K562 (cell line): ENCODE measurements at regions not wholly inside any gene's neighbourhood (a gene's known extent, or its start where the extent isn't known, plus 50 kb on each side); places are given as distances from the start of the nearest gene placed in this dataset.

Experiments
- ATAC-seq: fragments of 200-7000 bp; cut with Tn5 transposase; 3 replicates; pipeline ENCODE4 v1.9.1; 2020; ENCODE audit warnings: moderate library complexity
- BruUV-seq: library from RNA; stranded (reverse); fragments of 400-500 nt; replicated peaks from 2 replicates; lab custom pipeline; 2021; lab: Mats Ljungman, UMichigan
- CTCF ChIA-PET: fragments of 300-600 bp; formaldehyde crosslinking; extraction: SDS; loops from one replicate; lab custom pipeline; 2021; ENCODE audit warnings: low intra/inter-chr PET ratio; lab: Yijun Ruan, JAX
- POLR2A ChIA-PET: fragments of 300-600, 350-650 bp; sonication (Branson Sonifier 250); formaldehyde crosslinking; extraction: SDS; loops from one replicate; lab custom pipeline; 2021; ENCODE audit warnings: antibody characterized with exemption, inconsistent platforms; lab: Yijun Ruan, JAX
- DNase-seq, 4 experiments: peaks; one replicate each; pipeline versions ENCODE4 v3.0.0 to v3.0.0-alpha.2; 2011 to 2018; ENCODE audit warnings: low spot score in 3 of 4, mixed read lengths in 3 of 4; ENCODE audit errors: extremely low read depth in 1 of 4
- FAIRE-seq: peaks from 2 replicates; lab custom pipeline; 2011; peaks lifted over from hg19 to GRCh38; lab: Jason Lieb, UNC
- H2AFZ ChIP-seq: 2 replicates; pipeline ENCODE4 v1.6.0; 2011; ENCODE audit warnings: low read depth, low read length, control low read depth, inconsistent platforms
- H3K27ac ChIP-seq: fragments of 200-600 bp; 3 replicates; pipeline ENCODE4 v1.8.0; 2011; ENCODE audit warnings: low read depth, mild to moderate bottlenecking, control low read depth, inconsistent platforms, low read length, moderate library complexity, mixed read lengths; ENCODE audit errors: extremely low read depth
- H3K27me3 ChIP-seq, 2 experiments: fragments of 300-600 bp in 1 of 2; 2 replicates in 1 of 2; 3 replicates in 1 of 2; pipeline versions ENCODE4 v1.6.0 to v1.8.0; 2011; ENCODE audit warnings: inconsistent platforms in 2 of 2, low read length in 2 of 2, mild to moderate bottlenecking in 1 of 2, mixed read lengths in 1 of 2, moderate library complexity in 1 of 2; ENCODE audit not compliant: control insufficient read depth in 2 of 2, insufficient read depth in 2 of 2
- H3K36me3 ChIP-seq: fragments of 300-600 bp; 3 replicates; pipeline ENCODE4 v1.8.0; 2011; ENCODE audit warnings: mild to moderate bottlenecking, low read length, inconsistent platforms; ENCODE audit not compliant: control insufficient read depth, insufficient read depth
- H3K4me1 ChIP-seq, 2 experiments: fragments of 200-600 bp in 1 of 2; replicated peaks in 1 of 2; 2 replicates in 1 of 2; 3 replicates in 1 of 2; pipeline versions ENCODE4 v1.5.1 to v1.8.0; 2011; ENCODE audit warnings: inconsistent platforms in 2 of 2, low read length in 2 of 2, mild to moderate bottlenecking in 1 of 2, mixed read lengths in 1 of 2, moderate library complexity in 1 of 2; ENCODE audit not compliant: control insufficient read depth in 2 of 2, insufficient read depth in 2 of 2
- H3K4me2 ChIP-seq: 2 replicates; pipeline ENCODE4 v1.6.1; 2011; ENCODE audit warnings: low read length, control low read depth, inconsistent platforms, mixed read lengths; ENCODE audit not compliant: insufficient read depth
- H3K4me3 ChIP-seq: fragments of 200-600 bp; sonication (generic), shearing (Covaris generic); 2 replicates; pipeline ENCODE4 v1.5.1; 2016; ENCODE audit warnings: control low read depth, inconsistent platforms
- H3K79me2 ChIP-seq: fragments of 200-600 bp; 3 replicates; pipeline ENCODE4 v1.8.0; 2011; ENCODE audit warnings: low read length, inconsistent platforms; ENCODE audit not compliant: control insufficient read depth, insufficient read depth
- H3K9ac ChIP-seq, 2 experiments: 2 replicates each; pipeline versions ENCODE4 v1.6.0 to v1.6.1; 2011; ENCODE audit warnings: low read depth in 2 of 2, low read length in 2 of 2, control low read depth in 1 of 2, inconsistent platforms in 1 of 2, mild to moderate bottlenecking in 1 of 2, mixed read lengths in 1 of 2; ENCODE audit not compliant: insufficient read depth in 1 of 2
- H3K9me1 ChIP-seq: one replicate; pipeline ENCODE4 v1.6.0; 2011; ENCODE audit warnings: inconsistent platforms, mild to moderate bottlenecking, low read length, moderate library complexity; ENCODE audit not compliant: control insufficient read depth, insufficient read depth
- H3K9me3 ChIP-seq: replicated peaks from 2 replicates; pipeline ENCODE4 v1.5.1; 2011; ENCODE audit warnings: low read depth, low read length, inconsistent platforms; ENCODE audit not compliant: control insufficient read depth, insufficient read depth
- H4K20me1 ChIP-seq: replicated peaks from 2 replicates; pipeline ENCODE4 v1.6.1; 2011; ENCODE audit warnings: low read length, inconsistent platforms, mixed read lengths; ENCODE audit not compliant: control insufficient read depth, insufficient read depth
- HDAC1 ChIP-seq, 2 experiments: fragments of 450-650 bp; IDR thresholded peaks; 2 replicates each; pipeline ENCODE4 v1.6.1; 2016 to 2017; ENCODE audit warnings: inconsistent platforms in 1 of 2, mild to moderate bottlenecking in 1 of 2, moderate library complexity in 1 of 2
- ID3 ChIP-seq, 2 experiments: fragments of 250-450 bp in 1 of 2; fragments of 450-650 bp in 1 of 2; sonication (Bioruptor Pico) in 1 of 2; IDR thresholded peaks; 2 replicates each; pipeline versions ENCODE4 v1.6.1 to v1.8.0; 2016 to 2021; ENCODE audit warnings: mild to moderate bottlenecking in 2 of 2, moderate library complexity in 2 of 2, missing compliant biosample characterization in 1 of 2, missing genetic modification characterization in 1 of 2
- RBM39 ChIP-seq: fragments of 200-400 bp; formaldehyde crosslinking; optimal IDR thresholded peaks from 2 replicates; pipeline ENCODE3; 2018; ENCODE audit warnings: low read depth, low read length
- SAP30 ChIP-seq: fragments of 200-600 bp; sonication (generic); IDR thresholded peaks from 2 replicates; pipeline ENCODE4 v1.6.1; 2012; ENCODE audit warnings: borderline replicate concordance, low read depth, mild to moderate bottlenecking, moderate library complexity, low read length, control low read depth, inconsistent platforms; ENCODE audit not compliant: insufficient read depth, poor library complexity, severe bottlenecking
- U2AF1 ChIP-seq: fragments of 200-400 bp; formaldehyde crosslinking; optimal IDR thresholded peaks from 2 replicates; pipeline ENCODE3; 2017; ENCODE audit warnings: mild to moderate bottlenecking, low read depth, low read length, moderate library complexity
- ZBTB34 ChIP-seq: fragments of 250-450 bp; sonication (Bioruptor Pico); IDR thresholded peaks from 2 replicates; pipeline ENCODE4 v1.8.0; 2021; ENCODE audit warnings: mild to moderate bottlenecking, moderate library complexity
- ZBTB5 ChIP-seq: fragments of 450-650 bp; IDR thresholded peaks from 2 replicates; pipeline ENCODE4 v1.6.1; 2017; ENCODE audit warnings: antibody characterized with exemption
- ZNF184 ChIP-seq: sonication (generic); formaldehyde crosslinking; IDR thresholded peaks from 2 replicates; pipeline ENCODE4 v1.5.0; 2020; ENCODE audit warnings: missing genetic modification reagents
- ZNF224 ChIP-seq: sonication (generic); formaldehyde crosslinking; IDR thresholded peaks from 2 replicates; pipeline ENCODE4 v1.8.0; 2022; ENCODE audit warnings: mild to moderate bottlenecking, missing genetic modification reagents
- WGBS: fragments of 100-300 bp; shearing (Covaris generic); methylation state at CpG from one replicate; pipeline ENCODE4 v1.1.6; 2016; ENCODE audit warnings: low coverage, mixed read lengths; ENCODE audit not compliant: insufficient coverage; ENCODE audit errors: missing lambda C conversion rate; 5-methylcytosine and 5-hydroxymethylcytosine counted together
- in situ Hi-C: fragments of 300-500 bp; cut with MboI; formaldehyde crosslinking; loops from 4 replicates; pipeline ENCODE4 v1.15.0; 2018; ENCODE audit warnings: inconsistent platforms, mixed read lengths
- intact Hi-C: fragments of 100-400 bp; cut with micrococcal nuclease; formaldehyde crosslinking; loops from 2 replicates; pipeline ENCODE4 v1.14.2; 2022

- intact Hi-C loops, result no loop called here
- H3K9me3 ChIP-seq, result no peaks in the 10 kb centered on the region; the same call in 1 of the 2 replicates
- H2AFZ ChIP-seq, result no peak overlapping the region
- no peak for DNase-seq
- no peaks in the 10 kb centered on the region for H3K27me3 ChIP-seq
- H3K79me2 ChIP-seq, result no peaks in the 10 kb centered on the region
- no peaks in the 10 kb centered on the region for H3K4me1 ChIP-seq
- no peaks in the 10 kb centered on the region for H3K9me1 ChIP-seq
- ChIA-PET POLR2A (no interaction called here), CTCF (no interaction called here)
- no peaks in the 10 kb centered on the region for H4K20me1 ChIP-seq
- FAIRE-seq, result no peak
- ATAC-seq, result no peak
- 0% methylated on average over 1 of the region's 1 CpG for WGBS
- no TSS peak for BruUV-seq
- H3K27ac ChIP-seq, result no peak overlapping the region
- H3K36me3 ChIP-seq, result no peaks in the 10 kb centered on the region
- no peak overlapping the region for H3K9ac ChIP-seq
- H3K4me2 ChIP-seq, result no peak overlapping the region
- no peak for TF ChIP-seq RBM39
- in situ Hi-C loops, result no loop called here
- H3K4me3 ChIP-seq, result no peak overlapping the region
Observed at GRCh38 chr18:28712172-28712571, 535.2 kb upstream of the CDH2 start.

- Histone ChIP-seq H4K20me1 (no peaks in the 10 kb centered on the region), H3K79me2 (no peaks in the 10 kb centered on the region), H3K9me1 (no peaks in the 10 kb centered on the region), H3K4me1 (no peaks in the 10 kb centered on the region), H3K4me3 (no peak overlapping the region), H3K9ac (no peak overlapping the region), H3K36me3 (no peaks in the 10 kb centered on the region), H3K9me3 (no peaks in the 10 kb centered on the region; the same call in 1 of the 2 replicates), H3K27ac (no peak overlapping the region), H3K27me3 (no peaks in the 10 kb centered on the region), H3K4me2 (no peak overlapping the region), H2AFZ (no peak overlapping the region)
- ChIA-PET CTCF (no interaction called here), POLR2A (no interaction called here)
- intact Hi-C loops, result no loop called here
- in situ Hi-C loops, result no loop called here
- DNase-seq (no peak), ATAC-seq (no peak), FAIRE-seq (no peak)
- 0% methylated on average over 1 of the region's 1 CpG for WGBS
- no TSS peak for BruUV-seq
- no peak for TF ChIP-seq ZBTB5
- TF ChIP-seq U2AF1, result no peak
- no peak for TF ChIP-seq ID3 (CRISPR knock-in tag; IDR thresholded peaks at IDR 0.05)
- TF ChIP-seq ID3 (tag; IDR thresholded peaks at IDR 0.05), result no peak
- TF ChIP-seq ZNF184 (CRISPR knock-in tag), result no peak
- TF ChIP-seq ZNF224 (CRISPR knock-in tag), result no peak
- TF ChIP-seq SAP30, result no peak
- TF ChIP-seq ZBTB34 (CRISPR knock-in tag), result no peak
- TF ChIP-seq HDAC1 (IDR thresholded peaks at IDR 0.05), result no peak
Observed at GRCh38 chr18:28711096-28711495, 534.2 kb upstream of the CDH2 start.
